ENCODE measurements at regions not wholly inside any gene's neighbourhood (a gene's known extent, or its start where the extent isn't known, plus 50 kb on each side); places are given as distances from the start of the nearest gene placed in this dataset.

- TF ChIP-seq RAD21 (IDR thresholded peaks at IDR 0.05 in 1 of 2, conservative IDR thresholded peaks at IDR 0.05 in 1 of 2; ENCODE audit: low read depth in 2 of 2, low read length in 2 of 2) (no peak), HDAC6 (IDR thresholded peaks at IDR 0.05; ENCODE audit: low read depth, low read length) (no peak), EZH2 (IDR thresholded peaks at IDR 0.05; ENCODE audit: low read depth, low read length, severe bottlenecking) (no peak), TAF7 (optimal IDR thresholded peaks at IDR 0.05; ENCODE audit: borderline replicate concordance, low read depth, low read length) (no peak), POU5F1 (IDR thresholded peaks at IDR 0.05; ENCODE audit: low read depth, low read length) (no peak), USF2 (IDR thresholded peaks at IDR 0.05; ENCODE audit: low read length) (no peak), SIN3A (conservative IDR thresholded peaks at IDR 0.05 in 1 of 2, IDR thresholded peaks at IDR 0.05 in 1 of 2; ENCODE audit: low read depth in 1 of 2, low read length in 2 of 2) (no peak)
- FAIRE-seq: no peak
- 77% methylated on average over 2 of the region's 2 CpGs; no CpG with 5 or more reads in 1 of the 2 experiments for WGBS, 2 experiments (ENCODE audit: extremely low coverage in 1 of 2, insufficient coverage in 1 of 2, insufficient read length in 1 of 2, insufficient replicate concordance in 2 of 2, low coverage in 1 of 2, low lambda C conversion rate in 2 of 2, missing lambda C conversion rate in 1 of 2)
These were observed 280.5 kb downstream of the RNF144B start for GRCh38 chr6:18667612-18668011.

More at GRCh38 chr6:18667612-18668011, 280.5 kb downstream of the RNF144B start:
- Histone ChIP-seq H3K9ac (replicated peaks in 1 of 4; ENCODE audit: extremely low read depth in 1 of 4, low read depth in 3 of 4, low read length in 3 of 4) (no peak overlapping the region), H2AK5ac (ENCODE audit: low read depth, low read length) (no peak overlapping the region), H2BK15ac (ENCODE audit: low read length) (no peak overlapping the region), H2BK5ac (ENCODE audit: low read depth, low read length) (no peak overlapping the region), H3K4me1 (replicated peaks in 1 of 4; ENCODE audit: control insufficient read depth in 3 of 4, insufficient read depth in 4 of 4, low read length in 3 of 4) (no peaks in the 10 kb centered on the region), H3K23me2 (ENCODE audit: low read depth, low read length) (no peaks in the 10 kb centered on the region; the same call in 1 of the 2 replicates), H3K18ac (ENCODE audit: extremely low read depth, low read length) (no peak overlapping the region), H2BK120ac (replicated peaks; ENCODE audit: low read depth, low read length) (no peak overlapping the region), H4K91ac (replicated peaks; ENCODE audit: insufficient read length, low read length) (no peak overlapping the region), H4K5ac (ENCODE audit: insufficient read length, low read depth, low read length) (no peak overlapping the region), H3K27ac (ENCODE audit: low read depth, low read length) (no peak overlapping the region), H3K56ac (replicated peaks; ENCODE audit: insufficient read length, low read depth, low read length) (no peak overlapping the region), H2AFZ (ENCODE audit: low read length) (no peak overlapping the region), H3K4ac (replicated peaks; ENCODE audit: insufficient read length, low read depth, low read length) (no peak overlapping the region), H3K36me3 (ENCODE audit: control insufficient read depth in 2 of 4, insufficient read depth in 4 of 4, low read length in 3 of 4) (no peaks in the 10 kb centered on the region; a peak in 1 of 8 replicates), H2BK12ac (ENCODE audit: low read depth, low read length) (no peak overlapping the region), H3K79me1 (ENCODE audit: low read depth, low read length) (no peaks in the 10 kb centered on the region), H3K9me3 (ENCODE audit: insufficient read depth in 2 of 2, low read depth in 1 of 2, low read length in 1 of 2) (no peaks in the 10 kb centered on the region), H2BK20ac (ENCODE audit: low read length) (no peak overlapping the region), H3K14ac (ENCODE audit: insufficient read length) (no peak overlapping the region), H3K4me3 (ENCODE audit: extremely low read depth in 1 of 4, insufficient read depth in 2 of 4, low read depth in 3 of 4, low read length in 4 of 4) (no peak overlapping the region), H4K20me1 (replicated peaks in 1 of 2; ENCODE audit: control insufficient read depth in 1 of 2, insufficient read depth in 2 of 2, low read length in 2 of 2) (no peaks in the 10 kb centered on the region), H3K4me2 (ENCODE audit: insufficient read depth in 1 of 2, low read depth in 2 of 2, low read length in 2 of 2) (no peak overlapping the region), H3K23ac (ENCODE audit: insufficient read length) (no peak overlapping the region), H4K8ac (ENCODE audit: extremely low read depth, insufficient read depth, low read length) (no peak overlapping the region), H3K79me2 (ENCODE audit: control insufficient read depth in 1 of 2, insufficient read depth in 2 of 2, low read length in 2 of 2) (no peaks in the 10 kb centered on the region), H3K27me3 (replicated peaks in 1 of 4; ENCODE audit: control insufficient read depth in 3 of 4, extremely low read depth in 1 of 4, insufficient read depth in 3 of 4, low read length in 3 of 4) (no peaks in the 10 kb centered on the region)
- POLR2A ChIA-PET (ENCODE audit: partially characterized antibody): no interaction called here
- CTCF ChIA-PET (ENCODE audit: partially characterized antibody): interaction anchor here (0.8 kb wide), 1 partner anchor 20 kb away, joined by 3 read pairs; no protein-coding TSS in a partner anchor
- no peak for DNase-seq (ENCODE audit: low read depth in 1 of 2, low spot score in 2 of 2)

All from H1 (cell line).